Right ventricle myocardium inferior (tissue), 1 donor: ENCODE measurements at regions not wholly inside any gene's neighbourhood (a gene's known extent, or its start where the extent isn't known, plus 50 kb on each side); places are given as distances from the start of the nearest gene placed in this dataset.

Source experiments
- ATAC-seq: fragments of 200-7000 bp; cut with Tn5 transposase; one replicate; pipeline ENCODE4 v1.9.1; 2020; ENCODE audit warnings: mild to moderate bottlenecking, moderate library complexity
- DNase-seq: peaks from one replicate; pipeline ENCODE4 v3.0.0; 2021; ENCODE audit errors: missing footprints
- intact Hi-C: fragments of 100-400 bp; cut with DNase I; formaldehyde crosslinking; loops from one replicate; pipeline ENCODE4 v1.11.0; 2022
- donor health status: DM: no; HTN: yes; CAD: no; lungs with severe emphysema.

GRCh38 chr9:2568689-2569088 lies 52.9 kb upstream of the VLDLR start:
- no peak for ATAC-seq
- no peak for DNase-seq
- intact Hi-C loops = loop anchor here (5.0 kb wide), 1 partner anchor 94 kb away; no protein-coding TSS in a partner anchor

GRCh38 chr9:2570615-2571479 lies 50.7 kb upstream of the VLDLR start:
- peak; percentile 92 for DNase-seq
- intact Hi-C loops = loop anchor here (1.0 to 5.0 kb wide), 4 partner anchors 36 to 439 kb away; partner anchors contain the start of gene VLDLR
- ATAC-seq = peak; percentile 90
